GM23338 (cell line): ENCODE measurements at regions not wholly inside any gene's neighbourhood (a gene's known extent, or its start where the extent isn't known, plus 50 kb on each side); places are given as distances from the start of the nearest gene placed in this dataset.

Source experiments
- ATAC-seq: fragments of 200-7000 bp; cut with Tn5 transposase; 3 replicates; pipeline ENCODE4 v1.9.1; 2020
- DNase-seq: peaks from one replicate; pipeline ENCODE4 v3.0.0-alpha.2; 2015; ENCODE audit warnings: low spot score
- H2AFZ ChIP-seq: fragments of 200-600 bp; sonication (generic); 2 replicates; pipeline ENCODE4 v1.8.0; 2016; ENCODE audit warnings: antibody characterized with exemption, mild to moderate bottlenecking, moderate library complexity
- H3F3A ChIP-seq: fragments of 200-600 bp; sonication (generic); replicated peaks from 2 replicates; pipeline ENCODE4 v1.8.0; 2017; ENCODE audit warnings: antibody characterized with exemption, mixed run types, low read depth
- H3K27ac ChIP-seq: fragments of 200-600 bp; sonication (generic); 2 replicates; pipeline ENCODE4 v1.6.1; 2016; ENCODE audit warnings: low read depth
- H3K27me3 ChIP-seq: fragments of 200-600 bp; sonication (generic); 2 replicates; pipeline ENCODE4 v1.8.0; 2016; ENCODE audit warnings: mild to moderate bottlenecking, mixed run types, moderate library complexity; ENCODE audit not compliant: insufficient read depth
- H3K36me3 ChIP-seq: fragments of 200-600 bp; sonication (generic); 2 replicates; pipeline ENCODE4 v1.8.0; 2016; ENCODE audit warnings: mild to moderate bottlenecking; ENCODE audit not compliant: insufficient read depth
- H3K4me1 ChIP-seq: fragments of 200-600 bp; sonication (generic); 2 replicates; pipeline ENCODE4 v1.8.0; 2016; ENCODE audit warnings: mild to moderate bottlenecking, moderate library complexity; ENCODE audit not compliant: insufficient read depth
- H3K4me2 ChIP-seq: fragments of 200-600 bp; sonication (generic); 2 replicates; pipeline ENCODE4 v1.7.1; 2017; ENCODE audit warnings: mixed run types
- H3K4me3 ChIP-seq: fragments of 200-600 bp; sonication (generic); 2 replicates; pipeline ENCODE4 v1.6.1; 2016; ENCODE audit warnings: mixed run types
- H3K79me2 ChIP-seq: fragments of 200-600 bp; sonication (generic); replicated peaks from 2 replicates; pipeline ENCODE4 v1.8.0; 2017; ENCODE audit warnings: mild to moderate bottlenecking; ENCODE audit not compliant: insufficient read depth
- H3K9me2 ChIP-seq: fragments of 200-600 bp; sonication (generic); 2 replicates; pipeline ENCODE4 v1.8.0; 2017; ENCODE audit not compliant: insufficient read depth
- H4K20me1 ChIP-seq: fragments of 200-600 bp; sonication (generic); replicated peaks from 2 replicates; pipeline ENCODE4 v1.8.0; 2017; ENCODE audit warnings: mild to moderate bottlenecking; ENCODE audit not compliant: insufficient read depth
- H3K27ac Mint-ChIP-seq: 2 replicates; pipeline ENCODE4 v1.8.0; 2020; ENCODE audit warnings: inconsistent platforms, mild to moderate bottlenecking, moderate library complexity, mixed read lengths
- H3K27me3 Mint-ChIP-seq: 3 replicates; pipeline ENCODE4 v1.8.0; 2022; ENCODE audit warnings: low read depth, mild to moderate bottlenecking, moderate library complexity, mixed read lengths, inconsistent platforms; ENCODE audit not compliant: insufficient read depth, poor library complexity
- H3K36me3 Mint-ChIP-seq: 3 replicates; pipeline ENCODE4 v1.8.0; 2021; ENCODE audit warnings: low read depth, mild to moderate bottlenecking, inconsistent platforms, moderate library complexity, mixed read lengths
- H3K4me1 Mint-ChIP-seq: 3 replicates; pipeline ENCODE4 v1.8.0; 2020; ENCODE audit warnings: mild to moderate bottlenecking, inconsistent platforms, mixed read lengths
- H3K4me3 Mint-ChIP-seq: 3 replicates; pipeline ENCODE4 v1.8.0; 2021; ENCODE audit warnings: moderate library complexity, mild to moderate bottlenecking, inconsistent platforms, mixed read lengths
- H3K9me3 Mint-ChIP-seq: 3 replicates; pipeline ENCODE4 v1.8.0; 2020; ENCODE audit warnings: moderate library complexity, mild to moderate bottlenecking, inconsistent platforms, mixed read lengths
- CREB1 ChIP-seq: fragments of 250-450 bp; sonication (Bioruptor Pico); IDR thresholded peaks from 2 replicates; pipeline ENCODE4 v1.5.0; 2020; ENCODE audit warnings: low read depth, mild to moderate bottlenecking, moderate library complexity
- EZH2 ChIP-seq: fragments of 200-600 bp; sonication (generic); IDR thresholded peaks from one replicate; pipeline ENCODE4 v1.8.0; 2017; ENCODE audit warnings: antibody characterized with exemption, mild to moderate bottlenecking, low read depth; ENCODE audit not compliant: unreplicated experiment
- EZH2phosphoT487 ChIP-seq: fragments of 200-600 bp; sonication (generic); IDR thresholded peaks from one replicate; pipeline ENCODE4 v1.8.1; 2018; ENCODE audit warnings: antibody characterized with exemption; ENCODE audit not compliant: unreplicated experiment
- JUNB ChIP-seq: IDR thresholded peaks from one replicate; pipeline ENCODE4 v1.6.1; 2016; ENCODE audit warnings: antibody characterized with exemption; ENCODE audit not compliant: unreplicated experiment
- NANOG ChIP-seq: IDR thresholded peaks from 2 replicates; pipeline ENCODE4 v1.6.1; 2016; ENCODE audit warnings: antibody characterized with exemption, borderline replicate concordance
- POLR2AphosphoS5 ChIP-seq: IDR thresholded peaks from 2 replicates; pipeline ENCODE4 v1.6.1; 2016; ENCODE audit warnings: antibody characterized with exemption, low read depth
- STAT1 ChIP-seq: IDR thresholded peaks from one replicate; pipeline ENCODE4 v1.6.1; 2016; ENCODE audit warnings: antibody characterized with exemption; ENCODE audit not compliant: unreplicated experiment
- ZNF114 ChIP-seq: fragments of 250-450 bp; sonication (Bioruptor Pico); IDR thresholded peaks from 2 replicates; pipeline ENCODE4 v1.5.0; 2020; ENCODE audit warnings: mild to moderate bottlenecking, moderate library complexity
- TF ChIP-seq, protein P1 (sequence below): fragments of 250-450 bp; sonication (Bioruptor Pico); IDR thresholded peaks from 2 replicates; pipeline ENCODE4 v1.5.0; 2020; ENCODE audit warnings: mild to moderate bottlenecking, moderate library complexity
- TF ChIP-seq, protein P2 (sequence below): IDR thresholded peaks from 2 replicates; pipeline ENCODE4 v1.6.1; 2016; ENCODE audit warnings: antibody characterized with exemption
- TF ChIP-seq, protein P3 (sequence below), 2 experiments: fragments of 200-600 bp in 1 of 2; sonication (generic) in 1 of 2; conservative IDR thresholded peaks; 2 replicates each; pipeline versions ENCODE4 v1.5.1 to v1.6.1; 2016 to 2017; ENCODE audit warnings: antibody characterized with exemption in 2 of 2, low read depth in 2 of 2, mild to moderate bottlenecking in 2 of 2, moderate library complexity in 1 of 2
- TF ChIP-seq, protein P4 (sequence below): IDR thresholded peaks from one replicate; pipeline ENCODE4 v1.6.1; 2018; ENCODE audit warnings: antibody characterized with exemption; ENCODE audit not compliant: unreplicated experiment

DNA sequence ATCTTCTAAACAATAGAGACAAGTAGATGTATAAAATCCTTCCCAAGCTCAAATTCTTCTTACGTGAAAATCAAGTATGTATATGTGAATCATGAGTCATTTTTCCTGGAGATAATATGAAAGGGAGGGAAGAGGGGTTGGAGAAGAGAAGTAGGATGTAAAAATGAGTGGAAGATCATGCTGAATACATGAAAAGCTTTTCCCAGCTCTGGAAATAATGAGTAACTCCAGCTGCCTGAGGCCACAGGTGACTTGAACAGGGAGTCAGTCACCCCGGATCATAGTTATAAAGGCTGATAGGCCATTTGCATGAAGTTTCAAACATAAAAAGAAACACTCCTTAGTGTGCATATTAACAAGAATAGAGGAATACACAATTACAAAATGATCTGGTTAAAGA, 486.7 kb downstream of the EFNA5 start (continued):
- TF ChIP-seq, protein P1, sequence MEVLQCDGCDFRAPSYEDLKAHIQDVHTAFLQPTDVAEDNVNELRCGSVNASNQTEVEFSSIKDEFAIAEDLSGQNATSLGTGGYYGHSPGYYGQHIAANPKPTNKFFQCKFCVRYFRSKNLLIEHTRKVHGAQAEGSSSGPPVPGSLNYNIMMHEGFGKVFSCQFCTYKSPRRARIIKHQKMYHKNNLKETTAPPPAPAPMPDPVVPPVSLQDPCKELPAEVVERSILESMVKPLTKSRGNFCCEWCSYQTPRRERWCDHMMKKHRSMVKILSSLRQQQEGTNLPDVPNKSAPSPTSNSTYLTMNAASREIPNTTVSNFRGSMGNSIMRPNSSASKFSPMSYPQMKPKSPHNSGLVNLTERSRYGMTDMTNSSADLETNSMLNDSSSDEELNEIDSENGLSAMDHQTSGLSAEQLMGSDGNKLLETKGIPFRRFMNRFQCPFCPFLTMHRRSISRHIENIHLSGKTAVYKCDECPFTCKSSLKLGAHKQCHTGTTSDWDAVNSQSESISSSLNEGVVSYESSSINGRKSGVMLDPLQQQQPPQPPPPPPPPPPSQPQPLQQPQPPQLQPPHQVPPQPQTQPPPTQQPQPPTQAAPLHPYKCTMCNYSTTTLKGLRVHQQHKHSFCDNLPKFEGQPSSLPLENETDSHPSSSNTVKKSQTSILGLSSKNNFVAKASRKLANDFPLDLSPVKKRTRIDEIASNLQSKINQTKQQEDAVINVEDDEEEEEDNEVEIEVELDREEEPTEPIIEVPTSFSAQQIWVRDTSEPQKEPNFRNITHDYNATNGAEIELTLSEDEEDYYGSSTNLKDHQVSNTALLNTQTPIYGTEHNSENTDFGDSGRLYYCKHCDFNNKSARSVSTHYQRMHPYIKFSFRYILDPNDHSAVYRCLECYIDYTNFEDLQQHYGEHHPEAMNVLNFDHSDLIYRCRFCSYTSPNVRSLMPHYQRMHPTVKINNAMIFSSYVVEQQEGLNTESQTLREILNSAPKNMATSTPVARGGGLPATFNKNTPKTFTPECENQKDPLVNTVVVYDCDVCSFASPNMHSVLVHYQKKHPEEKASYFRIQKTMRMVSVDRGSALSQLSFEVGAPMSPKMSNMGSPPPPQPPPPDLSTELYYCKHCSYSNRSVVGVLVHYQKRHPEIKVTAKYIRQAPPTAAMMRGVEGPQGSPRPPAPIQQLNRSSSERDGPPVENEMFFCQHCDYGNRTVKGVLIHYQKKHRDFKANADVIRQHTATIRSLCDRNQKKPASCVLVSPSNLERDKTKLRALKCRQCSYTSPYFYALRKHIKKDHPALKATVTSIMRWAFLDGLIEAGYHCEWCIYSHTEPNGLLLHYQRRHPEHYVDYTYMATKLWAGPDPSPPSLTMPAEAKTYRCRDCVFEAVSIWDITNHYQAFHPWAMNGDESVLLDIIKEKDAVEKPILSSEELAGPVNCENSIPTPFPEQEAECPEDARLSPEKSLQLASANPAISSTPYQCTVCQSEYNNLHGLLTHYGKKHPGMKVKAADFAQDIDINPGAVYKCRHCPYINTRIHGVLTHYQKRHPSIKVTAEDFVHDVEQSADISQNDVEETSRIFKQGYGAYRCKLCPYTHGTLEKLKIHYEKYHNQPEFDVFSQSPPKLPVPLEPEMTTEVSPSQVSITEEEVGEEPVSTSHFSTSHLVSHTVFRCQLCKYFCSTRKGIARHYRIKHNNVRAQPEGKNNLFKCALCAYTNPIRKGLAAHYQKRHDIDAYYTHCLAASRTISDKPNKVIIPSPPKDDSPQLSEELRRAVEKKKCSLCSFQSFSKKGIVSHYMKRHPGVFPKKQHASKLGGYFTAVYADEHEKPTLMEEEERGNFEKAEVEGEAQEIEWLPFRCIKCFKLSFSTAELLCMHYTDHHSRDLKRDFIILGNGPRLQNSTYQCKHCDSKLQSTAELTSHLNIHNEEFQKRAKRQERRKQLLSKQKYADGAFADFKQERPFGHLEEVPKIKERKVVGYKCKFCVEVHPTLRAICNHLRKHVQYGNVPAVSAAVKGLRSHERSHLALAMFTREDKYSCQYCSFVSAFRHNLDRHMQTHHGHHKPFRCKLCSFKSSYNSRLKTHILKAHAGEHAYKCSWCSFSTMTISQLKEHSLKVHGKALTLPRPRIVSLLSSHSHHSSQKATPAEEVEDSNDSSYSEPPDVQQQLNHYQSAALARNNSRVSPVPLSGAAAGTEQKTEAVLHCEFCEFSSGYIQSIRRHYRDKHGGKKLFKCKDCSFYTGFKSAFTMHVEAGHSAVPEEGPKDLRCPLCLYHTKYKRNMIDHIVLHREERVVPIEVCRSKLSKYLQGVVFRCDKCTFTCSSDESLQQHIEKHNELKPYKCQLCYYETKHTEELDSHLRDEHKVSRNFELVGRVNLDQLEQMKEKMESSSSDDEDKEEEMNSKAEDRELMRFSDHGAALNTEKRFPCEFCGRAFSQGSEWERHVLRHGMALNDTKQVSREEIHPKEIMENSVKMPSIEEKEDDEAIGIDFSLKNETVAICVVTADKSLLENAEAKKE (CRISPR knock-in tag), result no peak

DNA sequence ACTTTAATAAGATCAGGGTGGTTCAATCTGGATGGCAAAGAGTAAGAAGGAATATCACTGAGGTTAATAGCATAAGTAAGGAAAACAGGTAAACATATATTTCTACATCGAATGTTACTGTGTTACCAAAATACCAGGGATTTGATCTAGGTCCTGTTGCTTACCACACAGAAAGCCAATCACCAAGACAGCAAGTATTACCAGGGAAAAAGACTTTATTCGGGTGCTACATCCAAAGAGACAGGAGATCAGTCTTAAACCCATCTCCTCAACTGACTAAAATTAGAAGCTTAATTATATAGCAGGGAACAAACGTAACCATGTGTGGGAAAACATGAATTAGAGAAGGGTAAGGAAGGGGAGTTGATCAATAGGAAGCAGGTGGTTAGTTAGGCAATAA, 500.1 kb downstream of the EFNA5 start:
- Histone ChIP-seq H3K36me3 (0 out of 2 replicates have a peak, but pooled peaks cover 3% of the 10 kb centered on the region), H3K79me2 (no peaks in the 10 kb centered on the region), H4K20me1 (no peaks in the 10 kb centered on the region), H3K4me3 (no peak overlapping the region), H3K27ac (no peak overlapping the region), H3K4me1 (no peaks in the 10 kb centered on the region), H3K4me2 (no peak overlapping the region), H3F3A (no peaks in the 10 kb centered on the region), H3K27me3 (no peaks in the 10 kb centered on the region), H3K9me2 (no peaks in the 10 kb centered on the region), H2AFZ (no peak overlapping the region)
- Mint-ChIP-seq H3K36me3 (peaks cover 20% of the 10 kb centered on the region), H3K4me3 (no peak overlapping the region), H3K4me1 (peaks cover 4% of the 10 kb centered on the region; the same call in 1 of the 3 replicates), H3K9me3 (peaks cover 28% of the 10 kb centered on the region), H3K27ac (no peak overlapping the region), H3K27me3 (peaks cover 2% of the 10 kb centered on the region)
- DNase-seq, result no peak
- no peak for ATAC-seq
- TF ChIP-seq POLR2AphosphoS5 (no peak), NANOG (no peak), EZH2 (no peak), STAT1 (no peak), EZH2phosphoT487 (no peak), ZNF114 (no peak), CREB1 (no peak), JUNB (no peak)
- TF ChIP-seq, protein P2, sequence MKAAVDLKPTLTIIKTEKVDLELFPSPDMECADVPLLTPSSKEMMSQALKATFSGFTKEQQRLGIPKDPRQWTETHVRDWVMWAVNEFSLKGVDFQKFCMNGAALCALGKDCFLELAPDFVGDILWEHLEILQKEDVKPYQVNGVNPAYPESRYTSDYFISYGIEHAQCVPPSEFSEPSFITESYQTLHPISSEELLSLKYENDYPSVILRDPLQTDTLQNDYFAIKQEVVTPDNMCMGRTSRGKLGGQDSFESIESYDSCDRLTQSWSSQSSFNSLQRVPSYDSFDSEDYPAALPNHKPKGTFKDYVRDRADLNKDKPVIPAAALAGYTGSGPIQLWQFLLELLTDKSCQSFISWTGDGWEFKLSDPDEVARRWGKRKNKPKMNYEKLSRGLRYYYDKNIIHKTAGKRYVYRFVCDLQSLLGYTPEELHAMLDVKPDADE, result no peak
- TF ChIP-seq, protein P3, sequence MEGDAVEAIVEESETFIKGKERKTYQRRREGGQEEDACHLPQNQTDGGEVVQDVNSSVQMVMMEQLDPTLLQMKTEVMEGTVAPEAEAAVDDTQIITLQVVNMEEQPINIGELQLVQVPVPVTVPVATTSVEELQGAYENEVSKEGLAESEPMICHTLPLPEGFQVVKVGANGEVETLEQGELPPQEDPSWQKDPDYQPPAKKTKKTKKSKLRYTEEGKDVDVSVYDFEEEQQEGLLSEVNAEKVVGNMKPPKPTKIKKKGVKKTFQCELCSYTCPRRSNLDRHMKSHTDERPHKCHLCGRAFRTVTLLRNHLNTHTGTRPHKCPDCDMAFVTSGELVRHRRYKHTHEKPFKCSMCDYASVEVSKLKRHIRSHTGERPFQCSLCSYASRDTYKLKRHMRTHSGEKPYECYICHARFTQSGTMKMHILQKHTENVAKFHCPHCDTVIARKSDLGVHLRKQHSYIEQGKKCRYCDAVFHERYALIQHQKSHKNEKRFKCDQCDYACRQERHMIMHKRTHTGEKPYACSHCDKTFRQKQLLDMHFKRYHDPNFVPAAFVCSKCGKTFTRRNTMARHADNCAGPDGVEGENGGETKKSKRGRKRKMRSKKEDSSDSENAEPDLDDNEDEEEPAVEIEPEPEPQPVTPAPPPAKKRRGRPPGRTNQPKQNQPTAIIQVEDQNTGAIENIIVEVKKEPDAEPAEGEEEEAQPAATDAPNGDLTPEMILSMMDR (conservative IDR thresholded peaks at IDR 0.05; ENCODE audit: low read depth in 2 of 2), result no peak
- TF ChIP-seq, protein P4, sequence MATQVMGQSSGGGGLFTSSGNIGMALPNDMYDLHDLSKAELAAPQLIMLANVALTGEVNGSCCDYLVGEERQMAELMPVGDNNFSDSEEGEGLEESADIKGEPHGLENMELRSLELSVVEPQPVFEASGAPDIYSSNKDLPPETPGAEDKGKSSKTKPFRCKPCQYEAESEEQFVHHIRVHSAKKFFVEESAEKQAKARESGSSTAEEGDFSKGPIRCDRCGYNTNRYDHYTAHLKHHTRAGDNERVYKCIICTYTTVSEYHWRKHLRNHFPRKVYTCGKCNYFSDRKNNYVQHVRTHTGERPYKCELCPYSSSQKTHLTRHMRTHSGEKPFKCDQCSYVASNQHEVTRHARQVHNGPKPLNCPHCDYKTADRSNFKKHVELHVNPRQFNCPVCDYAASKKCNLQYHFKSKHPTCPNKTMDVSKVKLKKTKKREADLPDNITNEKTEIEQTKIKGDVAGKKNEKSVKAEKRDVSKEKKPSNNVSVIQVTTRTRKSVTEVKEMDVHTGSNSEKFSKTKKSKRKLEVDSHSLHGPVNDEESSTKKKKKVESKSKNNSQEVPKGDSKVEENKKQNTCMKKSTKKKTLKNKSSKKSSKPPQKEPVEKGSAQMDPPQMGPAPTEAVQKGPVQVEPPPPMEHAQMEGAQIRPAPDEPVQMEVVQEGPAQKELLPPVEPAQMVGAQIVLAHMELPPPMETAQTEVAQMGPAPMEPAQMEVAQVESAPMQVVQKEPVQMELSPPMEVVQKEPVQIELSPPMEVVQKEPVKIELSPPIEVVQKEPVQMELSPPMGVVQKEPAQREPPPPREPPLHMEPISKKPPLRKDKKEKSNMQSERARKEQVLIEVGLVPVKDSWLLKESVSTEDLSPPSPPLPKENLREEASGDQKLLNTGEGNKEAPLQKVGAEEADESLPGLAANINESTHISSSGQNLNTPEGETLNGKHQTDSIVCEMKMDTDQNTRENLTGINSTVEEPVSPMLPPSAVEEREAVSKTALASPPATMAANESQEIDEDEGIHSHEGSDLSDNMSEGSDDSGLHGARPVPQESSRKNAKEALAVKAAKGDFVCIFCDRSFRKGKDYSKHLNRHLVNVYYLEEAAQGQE, result no peak
